GM19438 (cell line): ENCODE measurements at regions not wholly inside any gene's neighbourhood (a gene's known extent, or its start where the extent isn't known, plus 50 kb on each side); places are given as distances from the start of the nearest gene placed in this dataset.
"Not testable (repeated sequence)": the region's sequence is repeated elsewhere in the genome, so short reads cannot be mapped to it uniquely, and the experiment has no call there.

Source experiments
- ATAC-seq: cut with Tn5 transposase; IDR thresholded peaks from one replicate; pipeline ENCODE4 v1.9.1; 2021; ENCODE audit warnings: low read depth; ENCODE audit not compliant: unreplicated experiment

GRCh38 chr12:9543341-9543740, 64.4 kb downstream of the KLRB1 start:
- ATAC-seq = not testable (repeated sequence)

DNA sequence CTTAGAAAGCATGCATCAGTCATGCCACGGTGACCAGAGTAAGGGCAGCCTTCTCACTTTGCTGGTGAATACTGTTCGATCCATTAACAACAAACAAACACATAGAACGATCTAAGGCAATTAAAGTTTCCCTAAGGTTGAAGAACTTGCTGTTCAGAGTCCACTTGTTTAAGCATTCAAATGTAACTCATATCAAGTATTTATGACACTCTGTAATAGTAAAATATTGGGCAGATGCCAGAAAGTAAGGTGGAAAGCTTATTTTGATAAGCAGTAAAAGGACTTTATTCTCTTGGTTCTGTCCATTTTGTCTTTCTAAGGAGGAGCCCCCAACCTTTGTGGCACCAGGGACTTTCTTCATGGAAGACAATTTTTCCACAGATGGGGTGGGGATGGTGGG, 64.9 kb downstream of the KLRB1 start:
- ATAC-seq = not testable (repeated sequence)

- ATAC-seq = not testable (repeated sequence)
Measured at GRCh38 chr12:9515925-9516324, 91.8 kb downstream of the KLRB1 start.

DNA sequence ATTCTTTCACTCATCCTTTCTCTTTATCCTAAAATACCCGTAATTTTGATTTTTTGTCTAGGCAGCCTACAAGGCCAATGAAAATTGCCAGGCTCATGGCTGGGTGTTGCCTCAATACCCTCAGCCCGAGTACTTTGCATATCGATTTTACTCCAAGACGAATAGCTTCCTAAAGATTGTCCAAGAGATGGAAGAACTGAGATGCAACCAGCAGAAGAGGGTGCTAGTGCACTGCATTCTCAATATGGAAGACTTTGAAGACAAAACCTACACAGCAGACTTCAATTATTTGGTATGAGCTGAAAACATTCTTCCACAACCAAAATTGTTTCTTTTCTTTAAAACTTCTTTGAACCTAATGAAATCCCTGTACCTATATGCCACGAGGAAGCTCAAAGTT, 95.0 kb downstream of the KLRB1 start:
- ATAC-seq = not testable (repeated sequence)

DNA sequence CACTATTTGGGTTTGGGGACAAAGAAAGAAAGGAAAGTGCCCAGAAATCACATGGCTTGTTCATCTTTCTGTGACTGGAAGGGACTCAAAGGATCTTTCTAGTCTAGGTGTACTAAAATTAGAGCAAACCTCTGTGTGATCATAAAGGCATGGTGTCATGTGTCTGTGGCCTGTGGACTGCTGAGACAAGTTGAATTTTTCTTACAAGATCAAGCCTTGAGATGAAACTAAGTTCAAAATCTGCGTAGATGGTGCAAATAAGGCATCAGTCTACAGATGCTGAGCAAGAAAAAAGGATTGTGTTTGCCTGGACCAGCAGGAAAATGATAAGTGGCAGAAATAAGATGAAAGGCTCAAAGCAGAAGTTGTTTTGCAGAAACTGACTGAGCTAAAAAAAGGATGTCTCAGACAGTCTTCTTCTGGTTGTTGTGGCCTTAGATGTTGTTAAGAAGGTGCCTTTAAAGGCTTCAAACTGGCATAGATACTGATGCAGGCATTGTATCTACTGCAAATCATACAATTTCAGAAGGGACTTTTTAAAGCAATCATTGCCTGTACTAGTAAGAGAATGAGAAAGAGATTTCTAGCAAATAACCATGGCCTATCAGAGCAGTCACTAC, 97.2 kb downstream of the KLRB1 start:
- ATAC-seq = not testable (repeated sequence)

GRCh38 chr12:9509464-9510161, 98.1 kb downstream of the KLRB1 start:
- ATAC-seq = no peak

DNA sequence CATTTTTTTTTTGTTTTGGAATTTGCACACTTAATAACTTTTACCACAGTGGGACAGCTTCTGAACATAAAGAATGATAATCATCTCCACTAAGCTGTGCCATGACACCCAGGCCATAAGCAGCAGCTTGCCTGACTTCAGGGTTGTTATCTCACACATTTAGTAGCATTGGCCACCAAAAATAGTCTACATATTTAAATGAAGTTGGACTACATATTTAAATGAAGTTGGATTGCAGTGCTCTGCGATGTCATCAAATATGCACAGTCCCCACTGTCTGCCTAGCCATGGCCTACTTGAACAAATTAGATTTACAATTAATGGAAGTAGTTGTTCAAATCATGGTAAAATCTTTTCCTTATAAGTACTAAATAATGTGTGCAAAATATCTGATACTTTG, 101.0 kb downstream of the KLRB1 start:
- ATAC-seq = no peak

DNA sequence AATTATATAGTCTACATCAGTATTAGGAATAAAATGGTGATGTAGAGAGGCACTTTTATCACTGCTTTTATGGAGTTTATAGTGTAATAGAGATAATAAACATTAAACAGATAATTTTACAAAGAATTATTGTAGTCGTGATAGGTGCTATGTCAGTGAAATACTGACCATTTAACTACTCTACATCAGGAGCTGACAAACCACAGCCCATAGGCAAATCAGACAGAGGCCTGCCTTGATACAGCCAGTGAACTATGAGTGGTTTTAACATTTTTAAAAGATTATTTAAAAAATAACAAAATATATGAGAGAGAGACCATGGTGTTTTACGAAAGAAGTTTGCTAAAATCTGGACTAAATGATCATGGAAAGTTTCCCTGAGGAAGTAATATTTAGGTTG, 104.3 kb downstream of the KLRB1 start:
- not testable (repeated sequence) for ATAC-seq

GRCh38 chr12:9502845-9503244, 104.9 kb downstream of the KLRB1 start:
- not testable (repeated sequence) for ATAC-seq

GRCh38 chr12:9493325-9493724, 114.4 kb downstream of the KLRB1 start:
- not testable (repeated sequence) for ATAC-seq

GRCh38 chr12:9481289-9481688, 126.4 kb downstream of the KLRB1 start:
- ATAC-seq = not testable (repeated sequence)

GRCh38 chr12:9474197-9474596, 133.5 kb downstream of the KLRB1 start:
- not testable (repeated sequence) for ATAC-seq

- ATAC-seq = not testable (repeated sequence)
Measured at GRCh38 chr12:9473638-9474037, 134.1 kb downstream of the KLRB1 start.

- ATAC-seq = not testable (repeated sequence)
Measured at GRCh38 chr12:9471501-9471900, 136.2 kb downstream of the KLRB1 start.

DNA sequence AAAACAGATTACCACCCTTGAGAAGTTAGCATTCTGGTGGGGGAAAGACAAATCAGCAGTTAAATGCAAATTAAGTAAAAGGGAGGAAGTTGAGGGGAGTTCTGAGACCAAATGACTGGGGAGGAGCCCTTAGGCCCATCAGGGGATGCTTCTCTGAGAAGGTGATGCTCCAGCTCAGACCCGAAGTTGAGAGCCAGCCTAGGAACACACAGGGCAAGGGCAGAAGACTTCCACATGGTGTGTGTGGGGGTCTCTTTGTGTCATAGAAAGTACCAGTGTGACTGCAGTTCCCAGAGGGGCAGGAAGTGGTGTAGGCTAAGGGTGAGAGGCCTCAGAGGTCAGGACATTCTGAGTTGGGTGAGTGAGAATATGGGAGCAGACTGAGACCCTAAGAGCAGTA, 137.3 kb downstream of the KLRB1 start:
- ATAC-seq = not testable (repeated sequence)

GRCh38 chr12:9469956-9470355, 137.8 kb downstream of the KLRB1 start:
- not testable (repeated sequence) for ATAC-seq

GRCh38 chr12:9469463-9469862, 138.3 kb downstream of the KLRB1 start:
- not testable (repeated sequence) for ATAC-seq

- ATAC-seq = not testable (repeated sequence)
Measured at GRCh38 chr12:9468998-9469397, 138.7 kb downstream of the KLRB1 start.

DNA sequence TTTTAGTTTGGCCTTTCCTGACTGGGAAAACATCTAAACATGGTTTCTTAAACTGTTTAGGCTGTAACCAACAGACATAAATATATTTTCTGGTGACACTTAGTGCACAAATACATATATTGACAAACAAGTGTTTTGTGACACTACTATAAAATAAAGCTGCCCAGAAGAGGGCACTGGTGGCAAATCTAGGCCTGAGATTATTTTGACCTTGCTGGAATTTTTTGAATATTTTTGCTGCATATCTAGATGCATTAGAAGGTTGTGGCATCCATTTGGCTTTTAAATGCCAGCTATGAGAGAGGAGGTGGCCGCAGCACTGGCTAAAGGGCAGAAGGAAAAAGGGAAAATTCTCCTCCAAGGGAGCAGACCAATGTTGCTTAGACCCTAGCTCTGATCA, 139.6 kb downstream of the KLRB1 start:
- not testable (repeated sequence) for ATAC-seq

DNA sequence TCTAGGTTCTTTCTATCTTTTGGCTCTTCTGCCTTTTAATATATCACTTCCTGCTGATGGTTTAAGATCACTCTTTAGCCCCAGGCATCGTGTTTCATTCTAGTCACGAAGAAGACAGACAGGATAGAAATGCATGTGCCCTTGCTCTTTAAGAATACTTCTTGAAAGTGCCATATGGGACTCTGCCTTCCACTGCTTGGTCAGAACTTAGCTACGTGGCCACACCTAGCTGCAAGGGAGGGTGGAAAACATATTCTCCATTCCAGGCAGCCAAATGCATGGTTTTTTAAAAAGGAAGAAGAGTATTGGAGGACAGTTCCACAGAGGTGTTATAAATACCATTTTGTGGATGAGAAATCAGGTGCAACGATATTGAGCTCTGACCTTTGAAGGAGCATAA, 143.3 kb downstream of the KLRB1 start:
- no peak for ATAC-seq

DNA sequence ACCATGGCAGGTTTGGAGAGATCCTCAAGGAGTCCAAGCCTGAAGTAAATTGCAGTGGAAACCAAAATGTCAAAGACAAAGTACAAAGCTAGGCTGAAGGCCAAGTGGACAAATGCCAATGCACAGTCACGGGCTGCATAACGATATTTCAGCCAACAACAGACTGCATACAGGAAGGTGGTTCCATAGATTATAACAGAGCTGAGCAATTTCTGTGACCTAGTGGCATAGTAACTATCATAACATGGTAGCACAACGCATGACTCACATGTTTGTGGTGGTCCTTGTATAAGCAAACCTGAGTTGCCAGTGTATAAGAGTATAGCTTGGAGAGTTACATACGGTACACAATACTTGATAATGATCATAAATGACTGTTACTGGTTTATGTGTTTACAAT, 152.2 kb downstream of the KLRB1 start:
- ATAC-seq = not testable (repeated sequence)

DNA sequence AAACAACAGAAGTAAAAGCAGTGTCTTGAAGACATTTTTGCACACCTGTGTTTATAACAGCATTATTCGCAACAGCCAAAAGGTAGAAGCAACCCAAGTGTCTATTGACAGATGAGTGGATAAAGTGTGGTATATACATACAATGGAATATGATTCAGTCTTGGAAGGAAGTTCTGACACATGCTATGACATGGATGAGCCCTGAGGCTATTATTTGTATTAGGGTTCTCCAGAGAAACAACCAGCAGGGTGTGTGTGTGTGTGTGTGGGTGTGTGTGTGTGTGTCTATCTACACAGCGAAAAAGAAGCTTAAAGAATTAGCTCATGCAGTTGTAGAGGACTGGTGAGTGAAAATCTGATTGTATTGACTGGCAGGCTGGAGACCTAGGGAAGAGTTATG, 153.7 kb downstream of the KLRB1 start:
- ATAC-seq = not testable (repeated sequence)
